GM12801 (cell line): ENCODE measurements at regions not wholly inside any gene's neighbourhood (a gene's known extent, or its start where the extent isn't known, plus 50 kb on each side); places are given as distances from the start of the nearest gene placed in this dataset.

Experiments used
- TF ChIP-seq, protein P1 (sequence below): IDR thresholded peaks from one replicate; pipeline ENCODE4 v1.5.1; 2011; ENCODE audit warnings: control low read depth; ENCODE audit not compliant: insufficient read length; ENCODE audit errors: extremely low read depth

- TF ChIP-seq, protein P1, sequence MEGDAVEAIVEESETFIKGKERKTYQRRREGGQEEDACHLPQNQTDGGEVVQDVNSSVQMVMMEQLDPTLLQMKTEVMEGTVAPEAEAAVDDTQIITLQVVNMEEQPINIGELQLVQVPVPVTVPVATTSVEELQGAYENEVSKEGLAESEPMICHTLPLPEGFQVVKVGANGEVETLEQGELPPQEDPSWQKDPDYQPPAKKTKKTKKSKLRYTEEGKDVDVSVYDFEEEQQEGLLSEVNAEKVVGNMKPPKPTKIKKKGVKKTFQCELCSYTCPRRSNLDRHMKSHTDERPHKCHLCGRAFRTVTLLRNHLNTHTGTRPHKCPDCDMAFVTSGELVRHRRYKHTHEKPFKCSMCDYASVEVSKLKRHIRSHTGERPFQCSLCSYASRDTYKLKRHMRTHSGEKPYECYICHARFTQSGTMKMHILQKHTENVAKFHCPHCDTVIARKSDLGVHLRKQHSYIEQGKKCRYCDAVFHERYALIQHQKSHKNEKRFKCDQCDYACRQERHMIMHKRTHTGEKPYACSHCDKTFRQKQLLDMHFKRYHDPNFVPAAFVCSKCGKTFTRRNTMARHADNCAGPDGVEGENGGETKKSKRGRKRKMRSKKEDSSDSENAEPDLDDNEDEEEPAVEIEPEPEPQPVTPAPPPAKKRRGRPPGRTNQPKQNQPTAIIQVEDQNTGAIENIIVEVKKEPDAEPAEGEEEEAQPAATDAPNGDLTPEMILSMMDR = no peak
These were observed 852.9 kb upstream of the ADGRL4 start for GRCh38 chr1:79859212-79859948.

DNA sequence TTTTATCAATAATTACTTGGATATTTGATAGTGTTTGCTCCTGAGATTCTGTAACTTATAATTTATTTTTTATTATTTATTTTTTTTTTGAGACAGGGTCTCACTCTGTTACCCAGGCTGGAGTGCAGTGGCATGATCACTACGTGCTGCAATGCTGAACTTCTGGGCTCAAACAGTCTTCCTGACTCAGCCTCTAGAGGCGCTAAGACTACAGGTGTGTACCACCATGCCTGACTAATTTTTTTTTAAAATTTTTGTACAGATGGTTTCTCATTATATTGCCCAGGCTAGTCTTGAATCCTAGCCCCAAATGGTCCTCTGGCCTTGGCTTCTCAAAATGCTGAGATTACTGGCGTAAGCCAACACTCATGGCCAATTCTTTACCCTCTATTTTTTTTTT, 845.5 kb upstream of the ADGRL4 start:
- TF ChIP-seq, protein P1 = no peak

DNA sequence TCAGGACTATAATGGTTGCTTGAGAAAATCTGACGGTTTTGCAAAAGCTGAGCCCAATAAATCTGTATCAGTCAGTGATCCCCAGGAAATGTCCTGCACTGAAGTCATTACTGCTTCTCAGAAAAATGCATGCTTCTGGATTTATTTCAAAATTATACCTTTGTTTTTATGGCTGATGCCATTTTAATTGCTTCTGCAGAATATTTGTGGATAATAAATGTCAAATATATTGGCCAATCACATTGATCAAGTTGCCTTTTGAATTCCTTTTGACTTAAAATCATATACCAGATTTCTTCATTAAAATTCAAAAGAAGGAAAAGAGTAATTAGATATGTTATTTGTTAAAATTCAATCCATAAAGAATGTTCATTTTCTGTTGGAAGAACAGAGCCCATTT, 842.9 kb upstream of the ADGRL4 start:
- TF ChIP-seq, protein P1 = no peak

DNA sequence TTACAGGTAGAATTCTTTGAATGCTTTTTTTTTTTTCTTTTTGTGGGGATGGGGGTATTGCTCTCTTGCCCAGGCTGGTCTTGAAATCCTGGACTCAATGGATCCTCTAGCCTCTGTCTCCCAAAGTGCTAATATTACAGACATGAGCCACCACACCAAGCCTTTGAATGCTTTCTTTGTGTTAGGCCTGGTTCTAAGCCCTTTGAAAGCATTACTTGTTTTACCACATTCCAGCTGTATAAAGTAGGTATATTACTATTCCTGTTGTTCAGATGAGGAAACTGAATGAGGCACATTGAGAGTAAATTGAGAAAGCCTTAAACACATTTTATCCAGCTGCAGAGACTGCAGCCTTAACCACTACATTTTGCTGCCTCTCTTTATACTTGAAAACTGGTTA, 841.8 kb upstream of the ADGRL4 start:
- TF ChIP-seq, protein P1 = no peak

DNA sequence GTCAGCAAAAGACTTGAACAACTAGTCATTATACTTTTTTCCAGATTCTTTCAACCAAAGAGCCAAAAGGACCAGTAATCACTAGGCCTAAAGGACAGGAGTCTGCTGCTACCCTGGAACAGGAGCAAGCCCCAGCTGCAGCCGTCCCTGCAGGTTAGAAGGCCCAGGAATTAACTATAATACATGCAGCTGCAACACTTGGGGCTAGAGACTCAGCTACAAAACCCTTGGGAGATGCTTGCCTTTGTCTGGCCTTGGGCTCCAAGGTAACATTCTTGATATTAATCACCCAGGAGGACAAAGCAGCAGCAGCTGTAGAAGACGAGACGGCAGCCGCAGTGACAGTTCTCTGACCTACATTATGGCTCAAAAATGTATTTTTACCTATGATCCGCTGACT, 841.2 kb upstream of the ADGRL4 start:
- TF ChIP-seq, protein P1 = no peak

DNA sequence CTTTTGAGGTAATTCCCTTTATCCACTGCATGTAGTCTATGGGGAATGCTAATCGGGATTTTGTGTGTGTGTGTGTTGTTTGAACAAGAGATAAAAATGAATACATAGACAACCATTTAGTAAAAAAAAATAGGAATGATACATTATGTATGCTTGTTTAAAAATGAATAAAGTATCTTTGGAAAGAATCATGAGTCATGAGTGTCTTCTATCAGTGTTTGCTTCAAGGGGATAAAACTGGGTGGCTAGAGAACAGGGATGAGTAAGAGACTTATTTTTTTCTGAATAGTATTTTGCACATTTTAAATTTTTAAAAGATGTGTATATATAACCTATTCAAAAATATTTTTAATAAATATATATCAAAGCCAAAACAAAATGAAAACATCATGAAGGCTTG, 839.4 kb upstream of the ADGRL4 start:
- TF ChIP-seq, protein P1 = no peak

- TF ChIP-seq, protein P1 = no peak
These were observed 836.3 kb upstream of the ADGRL4 start for GRCh38 chr1:79842811-79843210.
